Upper lobe of left lung (tissue), 4 donors: ENCODE measurements at regions not wholly inside any gene's neighbourhood (a gene's known extent, or its start where the extent isn't known, plus 50 kb on each side); places are given as distances from the start of the nearest gene placed in this dataset.

Source experiments
- EP300 ChIP-seq, 4 donors: sonication (generic); formaldehyde crosslinking; IDR thresholded peaks; one replicate each; pipeline ENCODE4 v1.5.1; 2017; ENCODE audit warnings: antibody characterized with exemption in 4 of 4, control low read depth in 2 of 4
- TF ChIP-seq, protein P1 (sequence below), 6 experiments: fragments of 450-650 bp in 4 of 6; fragments of 200-600 bp in 2 of 6; sonication (generic) in 2 of 6; IDR thresholded peaks; one replicate each; pipeline ENCODE4 v1.5.1; 2016 to 2019; ENCODE audit warnings: antibody characterized with exemption in 6 of 6

DNA sequence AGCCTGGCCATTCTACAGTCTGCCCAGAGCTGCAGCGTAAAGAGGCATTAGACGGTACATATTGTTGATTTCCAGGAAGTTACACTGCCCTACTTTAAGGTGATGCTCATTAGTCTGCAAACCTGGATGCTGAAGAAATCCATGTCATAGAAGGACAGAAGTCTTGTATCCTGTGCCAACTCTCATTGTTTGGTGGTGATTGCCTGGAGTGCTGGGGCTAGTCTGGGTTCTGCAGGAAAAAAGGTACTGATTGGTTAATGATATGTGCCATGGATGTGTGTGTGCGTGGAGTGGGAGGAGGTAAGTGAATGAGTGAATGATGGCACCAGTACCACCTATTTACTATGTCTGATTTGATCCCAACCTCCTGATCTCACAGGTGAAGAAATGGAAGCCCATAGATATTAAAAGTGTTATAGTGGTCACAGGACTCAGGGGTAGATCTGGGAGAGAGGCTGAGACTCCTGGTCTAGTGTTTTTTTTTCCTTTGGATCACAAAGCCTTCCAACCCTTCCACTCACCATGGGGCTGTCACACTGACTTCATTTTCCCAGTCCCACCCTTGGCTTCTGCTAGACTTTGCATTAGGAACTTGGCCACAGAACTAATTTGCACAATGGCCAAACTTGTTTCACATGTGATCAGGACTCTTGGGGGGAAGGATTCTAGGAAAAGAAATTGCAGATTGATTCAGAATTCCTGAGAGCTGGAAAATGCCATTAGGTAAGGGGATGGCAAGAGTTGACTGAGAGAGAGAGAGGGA, 96.1 kb downstream of the TMX1 start:
- TF ChIP-seq, protein P1, sequence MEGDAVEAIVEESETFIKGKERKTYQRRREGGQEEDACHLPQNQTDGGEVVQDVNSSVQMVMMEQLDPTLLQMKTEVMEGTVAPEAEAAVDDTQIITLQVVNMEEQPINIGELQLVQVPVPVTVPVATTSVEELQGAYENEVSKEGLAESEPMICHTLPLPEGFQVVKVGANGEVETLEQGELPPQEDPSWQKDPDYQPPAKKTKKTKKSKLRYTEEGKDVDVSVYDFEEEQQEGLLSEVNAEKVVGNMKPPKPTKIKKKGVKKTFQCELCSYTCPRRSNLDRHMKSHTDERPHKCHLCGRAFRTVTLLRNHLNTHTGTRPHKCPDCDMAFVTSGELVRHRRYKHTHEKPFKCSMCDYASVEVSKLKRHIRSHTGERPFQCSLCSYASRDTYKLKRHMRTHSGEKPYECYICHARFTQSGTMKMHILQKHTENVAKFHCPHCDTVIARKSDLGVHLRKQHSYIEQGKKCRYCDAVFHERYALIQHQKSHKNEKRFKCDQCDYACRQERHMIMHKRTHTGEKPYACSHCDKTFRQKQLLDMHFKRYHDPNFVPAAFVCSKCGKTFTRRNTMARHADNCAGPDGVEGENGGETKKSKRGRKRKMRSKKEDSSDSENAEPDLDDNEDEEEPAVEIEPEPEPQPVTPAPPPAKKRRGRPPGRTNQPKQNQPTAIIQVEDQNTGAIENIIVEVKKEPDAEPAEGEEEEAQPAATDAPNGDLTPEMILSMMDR (IDR thresholded peaks at IDR 0.05) = no peak
- TF ChIP-seq EP300 (IDR thresholded peaks at IDR 0.05) = no peak
